ENCODE measurements at regions not wholly inside any gene's neighbourhood (a gene's known extent, or its start where the extent isn't known, plus 50 kb on each side); places are given as distances from the start of the nearest gene placed in this dataset.

DNA sequence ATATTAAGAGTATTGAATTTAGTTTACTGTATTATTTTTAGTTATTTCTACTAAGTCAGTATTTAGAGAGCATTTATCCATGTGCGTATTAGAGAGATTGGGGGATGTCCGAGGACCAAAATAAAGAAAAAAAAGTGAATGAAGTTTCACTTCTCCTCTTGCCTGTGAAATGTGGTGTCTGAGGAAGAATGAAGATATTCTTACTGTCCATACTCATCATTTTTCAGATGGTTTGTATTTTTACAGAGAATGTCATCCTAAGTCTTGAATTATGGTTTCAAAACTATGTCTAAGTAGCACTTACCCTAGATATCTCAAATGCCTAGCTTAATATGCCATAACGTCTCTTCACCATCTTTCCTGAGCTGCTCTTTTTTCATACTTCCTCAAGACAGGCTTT is 854.3 kb downstream of the C4orf33 start:
- no peak overlapping the region for H3K4me3 ChIP-seq (replicated peaks; ENCODE audit: low read depth, low read length)
- DNase-seq (ENCODE audit: low read depth): no peak
- TF ChIP-seq, protein P1, sequence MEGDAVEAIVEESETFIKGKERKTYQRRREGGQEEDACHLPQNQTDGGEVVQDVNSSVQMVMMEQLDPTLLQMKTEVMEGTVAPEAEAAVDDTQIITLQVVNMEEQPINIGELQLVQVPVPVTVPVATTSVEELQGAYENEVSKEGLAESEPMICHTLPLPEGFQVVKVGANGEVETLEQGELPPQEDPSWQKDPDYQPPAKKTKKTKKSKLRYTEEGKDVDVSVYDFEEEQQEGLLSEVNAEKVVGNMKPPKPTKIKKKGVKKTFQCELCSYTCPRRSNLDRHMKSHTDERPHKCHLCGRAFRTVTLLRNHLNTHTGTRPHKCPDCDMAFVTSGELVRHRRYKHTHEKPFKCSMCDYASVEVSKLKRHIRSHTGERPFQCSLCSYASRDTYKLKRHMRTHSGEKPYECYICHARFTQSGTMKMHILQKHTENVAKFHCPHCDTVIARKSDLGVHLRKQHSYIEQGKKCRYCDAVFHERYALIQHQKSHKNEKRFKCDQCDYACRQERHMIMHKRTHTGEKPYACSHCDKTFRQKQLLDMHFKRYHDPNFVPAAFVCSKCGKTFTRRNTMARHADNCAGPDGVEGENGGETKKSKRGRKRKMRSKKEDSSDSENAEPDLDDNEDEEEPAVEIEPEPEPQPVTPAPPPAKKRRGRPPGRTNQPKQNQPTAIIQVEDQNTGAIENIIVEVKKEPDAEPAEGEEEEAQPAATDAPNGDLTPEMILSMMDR (IDR thresholded peaks at IDR 0.05; ENCODE audit: low read length, missing control alignments): no peak

DNA sequence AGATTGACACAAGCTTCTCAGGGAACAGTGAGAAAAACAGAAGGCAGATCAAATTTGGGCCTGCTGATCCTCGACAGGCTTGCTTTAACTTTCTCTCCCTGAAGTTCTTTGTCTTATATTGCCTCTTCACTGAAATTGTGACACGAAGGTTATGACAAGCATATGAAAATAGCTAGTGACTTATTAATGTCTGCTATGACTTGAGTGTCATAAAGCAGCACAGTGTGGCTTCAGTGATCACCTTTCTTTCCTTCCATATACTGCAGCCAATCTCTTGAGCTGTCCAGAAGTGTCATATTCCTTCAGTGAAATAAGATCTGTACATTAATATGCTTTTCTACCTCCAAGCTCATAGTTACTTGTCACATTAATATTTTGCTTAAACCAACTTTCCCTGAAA is 870.2 kb downstream of the C4orf33 start:
- TF ChIP-seq, protein P1 (IDR thresholded peaks at IDR 0.05; ENCODE audit: low read length, missing control alignments): no peak
- no peak for DNase-seq (ENCODE audit: low read depth)
- H3K4me3 ChIP-seq (replicated peaks; ENCODE audit: low read depth, low read length): no peak overlapping the region

DNA sequence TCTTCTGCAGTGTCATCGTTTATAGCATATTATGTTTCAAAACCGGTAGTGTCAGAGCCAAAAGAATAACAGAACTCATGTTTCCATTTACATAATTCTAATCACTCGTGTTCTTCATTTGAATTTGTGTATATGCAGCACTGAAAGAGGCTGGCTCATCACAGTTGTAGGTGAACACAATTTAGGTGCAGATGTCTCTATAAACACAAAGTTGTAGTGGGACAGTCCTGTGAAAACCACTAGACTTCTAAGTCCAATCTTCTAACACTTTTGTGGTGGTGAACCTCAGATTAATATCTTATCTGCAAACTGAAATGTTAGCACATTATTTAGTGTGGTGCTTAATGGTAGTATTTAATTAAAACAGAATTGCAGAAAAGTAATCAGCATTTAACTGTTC is 872.4 kb downstream of the C4orf33 start:
- no peak for DNase-seq (ENCODE audit: low read depth)
- TF ChIP-seq, protein P1 (IDR thresholded peaks at IDR 0.05; ENCODE audit: low read length, missing control alignments): no peak
- no peak overlapping the region for H3K4me3 ChIP-seq (replicated peaks; ENCODE audit: low read depth, low read length)

DNA sequence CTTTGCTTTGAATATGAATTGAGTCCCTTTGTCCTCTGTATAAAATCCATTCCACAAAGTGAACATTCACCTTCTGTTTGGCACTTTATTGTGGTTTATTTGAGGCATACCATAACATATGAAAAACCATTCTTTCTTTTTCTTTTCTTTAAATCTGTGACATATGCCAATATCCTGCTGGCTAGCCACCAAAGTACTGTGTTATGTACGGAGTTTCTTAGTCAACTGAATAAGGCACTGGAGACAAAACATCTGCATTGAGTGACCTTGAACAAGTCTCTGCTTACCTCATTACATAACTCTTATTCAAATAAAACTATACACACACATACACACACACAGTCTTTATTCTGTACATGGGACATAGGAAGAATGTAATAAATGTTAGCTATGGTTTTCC is 872.8 kb downstream of the C4orf33 start:
- TF ChIP-seq, protein P1 (IDR thresholded peaks at IDR 0.05; ENCODE audit: low read length, missing control alignments): no peak
- no peak for DNase-seq (ENCODE audit: low read depth)

DNA sequence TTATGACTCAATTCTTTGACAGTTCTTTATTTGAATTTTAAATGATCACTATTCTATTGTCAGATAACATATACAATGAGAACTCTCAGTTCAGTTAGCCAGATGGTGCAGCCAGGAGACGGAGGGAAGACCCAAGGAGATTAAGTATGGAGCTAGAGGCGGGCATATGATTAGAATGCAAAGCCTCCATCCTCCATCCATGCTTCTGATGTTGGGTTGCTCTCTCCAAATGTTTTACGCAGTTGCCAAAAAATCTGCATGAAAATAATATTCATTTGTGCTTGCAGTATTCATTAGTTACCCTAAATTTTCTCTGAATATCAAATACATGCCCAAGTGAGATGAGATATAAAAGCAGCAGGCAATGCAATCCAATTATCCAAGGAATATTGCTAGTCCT is 874.8 kb downstream of the C4orf33 start:
- TF ChIP-seq, protein P1 (IDR thresholded peaks at IDR 0.05; ENCODE audit: low read length, missing control alignments): no peak
- H3K4me3 ChIP-seq (replicated peaks; ENCODE audit: low read depth, low read length): no peak overlapping the region
- no peak for DNase-seq (ENCODE audit: low read depth)

More for the DNA sequence above, 872.8 kb downstream of the C4orf33 start:
- no peak overlapping the region for H3K4me3 ChIP-seq (replicated peaks; ENCODE audit: low read depth, low read length)

DNA sequence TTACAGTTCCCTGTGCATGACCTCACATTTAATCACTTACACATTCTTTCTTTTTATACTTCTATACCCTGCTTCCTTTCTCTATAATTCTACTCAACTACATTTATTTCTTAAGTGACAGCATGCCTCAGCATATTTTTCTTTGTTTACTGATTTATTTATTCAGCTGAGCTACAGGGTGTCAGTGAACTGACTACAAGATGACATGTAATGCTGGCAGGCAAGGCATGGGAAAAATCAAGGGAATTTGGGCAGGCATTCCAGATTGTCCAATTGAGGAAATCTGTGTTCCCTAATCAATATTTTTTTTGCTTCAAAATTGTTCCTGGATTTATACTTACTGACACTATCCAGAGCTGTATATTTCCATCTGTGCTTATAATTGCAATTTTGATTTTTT is 875.5 kb downstream of the C4orf33 start:
- TF ChIP-seq, protein P1 (IDR thresholded peaks at IDR 0.05; ENCODE audit: low read length, missing control alignments): no peak
- H3K4me3 ChIP-seq (replicated peaks; ENCODE audit: low read depth, low read length): no peak overlapping the region
- no peak for DNase-seq (ENCODE audit: low read depth)

DNA sequence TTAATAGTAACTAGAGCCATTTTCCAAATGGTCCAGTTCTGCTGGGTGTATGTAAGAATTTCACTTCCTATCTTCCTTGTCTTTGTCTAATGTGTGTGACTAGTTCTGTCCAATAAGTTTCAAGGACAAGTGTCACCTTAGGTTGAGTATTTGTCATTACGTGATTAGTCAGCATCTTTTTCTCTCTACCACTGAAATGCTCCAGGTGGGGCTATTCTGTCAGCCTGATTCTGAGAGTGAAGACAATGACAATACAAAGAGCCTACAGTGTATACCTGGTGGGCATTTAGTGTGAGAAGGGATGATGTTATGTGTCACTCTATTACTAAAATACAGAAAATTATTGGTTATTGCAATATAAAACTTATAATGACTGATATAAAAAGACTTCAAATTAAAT is 876.3 kb downstream of the C4orf33 start:
- no peak for DNase-seq (ENCODE audit: low read depth)
- H3K4me3 ChIP-seq (replicated peaks; ENCODE audit: low read depth, low read length): no peak overlapping the region
- TF ChIP-seq, protein P1 (IDR thresholded peaks at IDR 0.05; ENCODE audit: low read length, missing control alignments): no peak
